DOHH2 (cell line): ENCODE measurements at regions not wholly inside any gene's neighbourhood (a gene's known extent, or its start where the extent isn't known, plus 50 kb on each side); places are given as distances from the start of the nearest gene placed in this dataset.

Source experiments
- H3F3A ChIP-seq: fragments of 200-600 bp; sonication (generic), shearing (Covaris generic); 2 replicates; pipeline ENCODE4 v1.6.0; 2016; ENCODE audit warnings: antibody characterized with exemption, mild to moderate bottlenecking; ENCODE audit not compliant: control insufficient read depth, insufficient read depth
- H3K27ac ChIP-seq: fragments of 200-600 bp; sonication (generic); 2 replicates; pipeline ENCODE4 v1.5.1; 2014; ENCODE audit warnings: low read depth, mild to moderate bottlenecking, low read length, moderate library complexity
- H3K27me3 ChIP-seq: fragments of 200-600 bp; sonication (generic); 2 replicates; pipeline ENCODE4 v1.6.1; 2014; ENCODE audit warnings: mild to moderate bottlenecking, low read length, mixed read lengths; ENCODE audit not compliant: control insufficient read depth
- H3K36me3 ChIP-seq: fragments of 200-600 bp; sonication (generic); 2 replicates; pipeline ENCODE4 v1.6.1; 2014; ENCODE audit warnings: mild to moderate bottlenecking, low read length, moderate library complexity, mixed read lengths; ENCODE audit not compliant: control insufficient read depth
- H3K4me1 ChIP-seq: fragments of 200-600 bp; sonication (generic); 2 replicates; pipeline ENCODE4 v1.6.1; 2014; ENCODE audit warnings: mild to moderate bottlenecking, low read length, mixed read lengths; ENCODE audit not compliant: control insufficient read depth
- H3K4me2 ChIP-seq: fragments of 200-600 bp; sonication (generic); 2 replicates; pipeline ENCODE4 v1.6.0; 2014; ENCODE audit warnings: mild to moderate bottlenecking, low read length, moderate library complexity
- H3K4me3 ChIP-seq: fragments of 200-600 bp; sonication (generic); 2 replicates; pipeline ENCODE4 v1.5.1; 2014; ENCODE audit warnings: mild to moderate bottlenecking, low read length, mixed read lengths
- H3K79me2 ChIP-seq: fragments of 200-600 bp; sonication (generic); 2 replicates; pipeline ENCODE4 v1.6.1; 2014; ENCODE audit warnings: mild to moderate bottlenecking, low read length, mixed read lengths; ENCODE audit not compliant: control insufficient read depth
- H3K9me2 ChIP-seq: fragments of 200-600 bp; sonication (generic); replicated peaks from 2 replicates; pipeline ENCODE4 v1.6.1; 2014; ENCODE audit warnings: mild to moderate bottlenecking, low read length, mixed read lengths; ENCODE audit not compliant: control insufficient read depth
- H3K9me3 ChIP-seq: fragments of 200-600 bp; sonication (generic); 2 replicates; pipeline ENCODE4 v1.6.1; 2014; ENCODE audit warnings: antibody characterized with exemption, low read length, mixed read lengths; ENCODE audit not compliant: control insufficient read depth, insufficient read depth
- H4K20me1 ChIP-seq: fragments of 200-600 bp; sonication (generic); 2 replicates; pipeline ENCODE4 v1.6.0; 2014; ENCODE audit warnings: low read depth, mild to moderate bottlenecking, antibody characterized with exemption, low read length, moderate library complexity; ENCODE audit not compliant: control insufficient read depth, insufficient read depth
- CTCF ChIP-seq: fragments of 200-600 bp; sonication (generic); IDR thresholded peaks from one replicate; pipeline ENCODE4 v1.5.1; 2014; ENCODE audit warnings: antibody characterized with exemption, mild to moderate bottlenecking, low read depth, low read length; ENCODE audit not compliant: poor library complexity, severe bottlenecking
- EZH2phosphoT487 ChIP-seq: fragments of 200-600 bp; sonication (generic); IDR thresholded peaks from 2 replicates; pipeline ENCODE4 v1.6.1; 2017; ENCODE audit warnings: borderline replicate concordance, mild to moderate bottlenecking, antibody characterized with exemption, low read length, moderate library complexity, mixed read lengths

GRCh38 chr19:31118986-31119385, 230.2 kb downstream of the TSHZ3 start:
- Histone ChIP-seq H3K9me2 (no peaks in the 10 kb centered on the region), H3K36me3 (no peaks in the 10 kb centered on the region), H3K27me3 (no peaks in the 10 kb centered on the region), H3K27ac (no peak overlapping the region), H3K4me2 (no peak overlapping the region), H3K9me3 (no peaks in the 10 kb centered on the region), H3K79me2 (no peaks in the 10 kb centered on the region), H4K20me1 (no peaks in the 10 kb centered on the region), H3K4me3 (no peak overlapping the region), H3F3A (no peaks in the 10 kb centered on the region), H3K4me1 (no peaks in the 10 kb centered on the region)
- TF ChIP-seq EZH2phosphoT487 (no peak), CTCF (no peak)

GRCh38 chr19:31118287-31118955, 230.8 kb downstream of the TSHZ3 start:
- Histone ChIP-seq H3K9me2 (no peaks in the 10 kb centered on the region), H3K79me2 (no peaks in the 10 kb centered on the region), H3K4me2 (no peak overlapping the region), H4K20me1 (no peaks in the 10 kb centered on the region), H3K9me3 (no peaks in the 10 kb centered on the region), H3F3A (no peaks in the 10 kb centered on the region), H3K4me3 (no peak overlapping the region), H3K27me3 (no peaks in the 10 kb centered on the region), H3K36me3 (no peaks in the 10 kb centered on the region), H3K27ac (no peak overlapping the region), H3K4me1 (no peaks in the 10 kb centered on the region)
- TF ChIP-seq CTCF (no peak), EZH2phosphoT487 (no peak)

- no peaks in the 10 kb centered on the region for H4K20me1 ChIP-seq
- no peak overlapping the region for H3K27ac ChIP-seq
Measured at GRCh38 chr19:31114585-31114984, 234.7 kb downstream of the TSHZ3 start.

More at GRCh38 chr19:31114585-31114984, 234.7 kb downstream of the TSHZ3 start:
- Histone ChIP-seq H3K4me3 (no peak overlapping the region), H3K79me2 (no peaks in the 10 kb centered on the region), H3F3A (no peaks in the 10 kb centered on the region), H3K9me2 (no peaks in the 10 kb centered on the region), H3K4me1 (no peaks in the 10 kb centered on the region), H3K9me3 (no peaks in the 10 kb centered on the region), H3K27me3 (no peaks in the 10 kb centered on the region), H3K4me2 (no peak overlapping the region), H3K36me3 (no peaks in the 10 kb centered on the region)
- no peak for TF ChIP-seq EZH2phosphoT487
- TF ChIP-seq CTCF = no peak
